HAP-1 (cell line): ENCODE measurements at regions not wholly inside any gene's neighbourhood (a gene's known extent, or its start where the extent isn't known, plus 50 kb on each side); places are given as distances from the start of the nearest gene placed in this dataset.
A peak's percentile ranks its signal among the peaks of the same experiment; 100 is the strongest.

Experiments
- DNase-seq, 2 experiments: peaks; one replicate each; pipeline ENCODE4 v3.0.0-alpha.2; 2016 to 2020; ENCODE audit warnings: low spot score in 2 of 2
- H3K27me3 ChIP-seq: fragments of 250-450 bp; sonication (Bioruptor Pico); 2 replicates; pipeline ENCODE4 v1.5.1; 2020; ENCODE audit warnings: low read depth, mild to moderate bottlenecking, moderate library complexity
- H3K36me3 ChIP-seq: fragments of 250-450 bp; sonication (Bioruptor Pico); replicated peaks from 2 replicates; pipeline ENCODE4 v1.5.1; 2020; ENCODE audit warnings: mild to moderate bottlenecking
- H3K4me1 ChIP-seq: fragments of 250-450 bp; sonication (Bioruptor Pico); 2 replicates; pipeline ENCODE4 v1.5.1; 2020; ENCODE audit warnings: mild to moderate bottlenecking
- H3K4me3 ChIP-seq: fragments of 250-450 bp; sonication (Bioruptor Pico); 2 replicates; pipeline ENCODE4 v1.5.1; 2020; ENCODE audit warnings: mild to moderate bottlenecking, moderate library complexity
- H3K9me3 ChIP-seq: fragments of 250-450 bp; sonication (Bioruptor Pico); 2 replicates; pipeline ENCODE4 v1.5.1; 2020; ENCODE audit warnings: mild to moderate bottlenecking, moderate library complexity
- in situ Hi-C: fragments of 300-500 bp; cut with MboI; formaldehyde crosslinking; loops from 3 replicates; pipeline ENCODE4 v1.14.3; 2020; ENCODE audit warnings: low sequenced_read_pairs, inconsistent platforms, mixed read lengths

- in situ Hi-C loops = no loop called here
- Histone ChIP-seq H3K4me1 (no peaks in the 10 kb centered on the region), H3K36me3 (no peaks in the 10 kb centered on the region), H3K9me3 (no peaks in the 10 kb centered on the region), H3K27me3 (no peaks in the 10 kb centered on the region), H3K4me3 (no peak overlapping the region)
- DNase-seq = no peak
These were observed 157.8 kb upstream of the LRRC7 start for GRCh38 chr1:69409731-69410456.

GRCh38 chr1:69410457-69410850 lies 157.3 kb upstream of the LRRC7 start:
- in situ Hi-C loops = no loop called here
- DNase-seq = no peak
- H3K36me3 ChIP-seq = no peaks in the 10 kb centered on the region
- H3K27me3 ChIP-seq = no peaks in the 10 kb centered on the region
- H3K4me1 ChIP-seq = no peaks in the 10 kb centered on the region
- H3K9me3 ChIP-seq = no peaks in the 10 kb centered on the region
- no peak overlapping the region for H3K4me3 ChIP-seq

- DNase-seq = no peak
- Histone ChIP-seq H3K4me1 (no peaks in the 10 kb centered on the region), H3K36me3 (no peaks in the 10 kb centered on the region), H3K4me3 (no peak overlapping the region), H3K27me3 (no peaks in the 10 kb centered on the region), H3K9me3 (no peaks in the 10 kb centered on the region)
- in situ Hi-C loops = no loop called here
These were observed 156.8 kb upstream of the LRRC7 start for GRCh38 chr1:69410893-69411292.

DNA sequence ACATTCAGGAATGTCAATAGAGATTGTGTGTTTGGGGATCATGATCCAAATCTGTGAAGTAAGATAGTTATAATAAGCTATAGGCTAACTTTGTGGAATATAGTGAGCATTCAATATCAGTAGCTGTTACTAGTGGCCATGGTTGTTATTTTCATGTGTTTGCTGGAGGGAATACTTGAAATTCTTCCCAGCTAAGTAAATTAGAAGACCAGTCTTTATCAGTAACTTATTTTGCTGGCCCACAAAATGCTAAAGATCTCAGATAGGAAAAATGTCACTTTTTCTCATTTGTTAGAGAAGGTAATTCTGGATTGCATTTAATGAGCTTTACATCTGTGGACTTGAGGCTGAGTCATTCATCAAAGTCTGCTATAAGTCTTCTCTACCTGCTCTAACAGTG lies 156.1 kb upstream of the LRRC7 start:
- in situ Hi-C loops = no loop called here

DNA sequence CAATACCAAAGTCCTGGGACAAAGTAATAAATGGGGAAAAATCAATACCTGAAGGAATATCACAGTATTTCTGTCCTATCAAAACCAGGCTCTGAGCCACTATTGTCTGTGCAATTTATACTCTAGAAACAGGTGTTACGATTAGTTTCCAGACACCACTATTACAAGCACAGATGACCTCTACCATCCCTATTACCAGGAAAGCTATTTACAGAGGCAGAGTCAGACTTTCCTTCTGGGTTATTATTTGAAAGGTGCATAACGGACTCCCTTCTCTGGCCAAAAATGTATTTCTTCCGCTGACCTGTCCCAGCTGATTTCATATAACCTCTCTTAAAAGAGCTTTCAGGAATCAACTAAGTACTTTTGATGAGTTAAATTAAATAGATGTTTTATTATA lies 154.6 kb upstream of the LRRC7 start:
- H3K4me1 ChIP-seq = no peaks in the 10 kb centered on the region
- no peaks in the 10 kb centered on the region for H3K9me3 ChIP-seq
- in situ Hi-C loops = no loop called here
- no peaks in the 10 kb centered on the region for H3K36me3 ChIP-seq
- no peak for DNase-seq
- H3K4me3 ChIP-seq = no peak overlapping the region
- no peaks in the 10 kb centered on the region for H3K27me3 ChIP-seq

More for the DNA sequence above, 156.1 kb upstream of the LRRC7 start:
- Histone ChIP-seq H3K9me3 (no peaks in the 10 kb centered on the region), H3K27me3 (no peaks in the 10 kb centered on the region), H3K4me1 (no peaks in the 10 kb centered on the region), H3K36me3 (no peaks in the 10 kb centered on the region), H3K4me3 (no peak overlapping the region)
- no peak for DNase-seq

- DNase-seq = no peak
- Histone ChIP-seq H3K4me3 (no peak overlapping the region), H3K36me3 (no peaks in the 10 kb centered on the region), H3K27me3 (no peaks in the 10 kb centered on the region), H3K9me3 (no peaks in the 10 kb centered on the region), H3K4me1 (no peaks in the 10 kb centered on the region)
- in situ Hi-C loops = no loop called here
These were observed 153.1 kb upstream of the LRRC7 start for GRCh38 chr1:69414574-69414973.

GRCh38 chr1:69421286-69421685 lies 146.4 kb upstream of the LRRC7 start:
- in situ Hi-C loops = no loop called here
- DNase-seq = no peak
- no peaks in the 10 kb centered on the region for H3K27me3 ChIP-seq
- no peaks in the 10 kb centered on the region for H3K9me3 ChIP-seq
- H3K4me1 ChIP-seq = no peaks in the 10 kb centered on the region
- H3K36me3 ChIP-seq = no peaks in the 10 kb centered on the region
- no peak overlapping the region for H3K4me3 ChIP-seq

- DNase-seq = no peak
- Histone ChIP-seq H3K4me1 (no peaks in the 10 kb centered on the region), H3K36me3 (no peaks in the 10 kb centered on the region), H3K27me3 (no peaks in the 10 kb centered on the region), H3K4me3 (no peak overlapping the region), H3K9me3 (no peaks in the 10 kb centered on the region)
- in situ Hi-C loops = no loop called here
These were observed 141.9 kb upstream of the LRRC7 start for GRCh38 chr1:69425871-69426270.

DNA sequence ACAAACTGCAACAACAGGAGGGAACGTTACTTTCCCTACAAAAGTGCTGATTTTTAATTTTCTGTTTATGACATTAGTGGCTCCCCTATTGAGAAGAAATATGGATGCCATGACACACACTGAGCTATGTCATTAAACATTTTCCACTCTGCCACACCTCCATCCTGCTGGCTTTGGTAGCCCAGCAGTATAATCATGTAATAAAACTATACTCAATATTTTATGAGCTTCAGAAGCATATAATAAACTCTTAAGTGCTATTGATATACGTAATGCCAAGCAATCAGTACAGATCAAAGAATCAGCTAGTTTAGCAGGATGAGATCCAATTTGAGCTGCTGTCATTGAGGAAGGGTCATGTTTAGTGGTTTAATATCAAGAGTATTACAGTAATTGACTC lies 141.3 kb upstream of the LRRC7 start:
- no peaks in the 10 kb centered on the region for H3K27me3 ChIP-seq
- H3K36me3 ChIP-seq = no peaks in the 10 kb centered on the region
- DNase-seq = no peak
- in situ Hi-C loops = no loop called here
- H3K4me1 ChIP-seq = no peaks in the 10 kb centered on the region
- H3K4me3 ChIP-seq = no peak overlapping the region
- H3K9me3 ChIP-seq = no peaks in the 10 kb centered on the region

- no peaks in the 10 kb centered on the region for H3K36me3 ChIP-seq
- no peaks in the 10 kb centered on the region for H3K27me3 ChIP-seq
- no peak overlapping the region for H3K4me3 ChIP-seq
- no peaks in the 10 kb centered on the region for H3K9me3 ChIP-seq
- no peak for DNase-seq
- peaks cover 11% of the 10 kb centered on the region for H3K4me1 ChIP-seq
- in situ Hi-C loops = no loop called here
These were observed 134.6 kb upstream of the LRRC7 start for GRCh38 chr1:69433073-69433472.

- Histone ChIP-seq H3K4me3 (no peak overlapping the region), H3K27me3 (no peaks in the 10 kb centered on the region), H3K36me3 (no peaks in the 10 kb centered on the region), H3K4me1 (peaks cover 11% of the 10 kb centered on the region), H3K9me3 (no peaks in the 10 kb centered on the region)
- DNase-seq = peak; percentile 18 to 83
- in situ Hi-C loops = no loop called here
These were observed 131.6 kb upstream of the LRRC7 start for GRCh38 chr1:69436151-69436550.

DNA sequence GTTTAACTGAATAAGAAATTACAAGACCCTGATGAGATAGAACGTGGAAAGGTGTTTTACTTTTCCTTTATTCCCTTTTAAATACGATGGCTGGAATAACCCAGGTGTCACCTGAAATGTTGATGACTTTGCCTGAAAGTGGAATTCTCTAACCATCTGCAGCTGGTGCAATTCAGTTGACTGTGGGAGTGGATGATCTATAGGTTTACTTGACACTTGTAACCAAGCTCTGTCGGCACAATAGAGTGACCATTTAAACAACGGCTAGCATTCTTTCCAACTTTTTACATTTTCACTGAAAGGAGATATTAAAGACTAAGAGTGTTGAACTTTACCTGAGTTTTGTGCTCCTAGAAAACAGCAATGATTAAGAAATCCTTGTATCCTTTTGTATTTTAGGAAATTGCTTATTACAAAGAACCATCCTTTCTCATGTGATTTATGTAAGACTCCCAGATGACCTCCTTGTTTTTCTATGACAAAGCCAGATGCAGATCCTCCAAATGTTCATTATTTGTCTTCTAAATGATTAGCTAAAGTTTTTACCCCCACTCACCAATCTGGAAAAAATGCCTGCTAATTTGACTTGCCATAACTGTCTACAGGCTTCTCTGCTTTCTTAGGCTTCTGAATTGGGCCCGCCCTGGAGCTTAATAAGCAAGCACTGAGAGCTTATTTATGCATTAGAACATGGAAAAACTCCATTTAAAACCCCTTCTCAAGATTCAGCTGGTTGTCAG lies 129.5 kb upstream of the LRRC7 start:
- Histone ChIP-seq H3K9me3 (no peaks in the 10 kb centered on the region), H3K4me3 (no peak overlapping the region), H3K4me1 (peaks cover 11% of the 10 kb centered on the region), H3K27me3 (no peaks in the 10 kb centered on the region), H3K36me3 (no peaks in the 10 kb centered on the region)
- in situ Hi-C loops = no loop called here
- DNase-seq = no peak

DNA sequence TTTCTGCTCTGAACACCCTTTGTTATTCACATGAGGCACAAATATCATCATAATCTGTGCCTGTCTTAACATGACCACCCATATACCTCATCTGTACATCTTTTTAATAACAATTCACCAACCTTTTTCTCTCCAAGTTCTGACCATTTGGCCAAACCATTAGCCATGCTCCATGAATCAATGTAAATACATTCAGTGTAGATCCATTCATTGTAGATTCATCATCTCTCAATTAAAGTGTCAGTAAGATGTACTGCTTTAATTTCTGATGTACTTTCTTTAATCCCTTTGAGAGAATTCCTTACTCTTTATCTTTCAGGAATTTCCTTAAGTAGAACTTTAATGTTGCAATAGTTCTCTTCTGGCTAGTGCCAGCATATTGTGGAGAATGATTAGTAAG lies 126.2 kb upstream of the LRRC7 start:
- no peaks in the 10 kb centered on the region for H3K27me3 ChIP-seq
- peaks cover 5% of the 10 kb centered on the region for H3K4me1 ChIP-seq
- in situ Hi-C loops = no loop called here
- H3K36me3 ChIP-seq = no peaks in the 10 kb centered on the region
- DNase-seq = peak in 1 of 2 experiments; percentile 8
- no peaks in the 10 kb centered on the region for H3K9me3 ChIP-seq
- no peak overlapping the region for H3K4me3 ChIP-seq

- no peaks in the 10 kb centered on the region for H3K36me3 ChIP-seq
- H3K9me3 ChIP-seq = no peaks in the 10 kb centered on the region
- H3K4me3 ChIP-seq = no peak overlapping the region
- H3K4me1 ChIP-seq = peaks cover 2% of the 10 kb centered on the region; the same call in 1 of the 2 replicates
- in situ Hi-C loops = no loop called here
- no peak for DNase-seq
- no peaks in the 10 kb centered on the region for H3K27me3 ChIP-seq
These were observed 116.5 kb upstream of the LRRC7 start for GRCh38 chr1:69451196-69451595.
